Left colon (tissue), 2 donors: ENCODE measurements at regions not wholly inside any gene's neighbourhood (a gene's known extent, or its start where the extent isn't known, plus 50 kb on each side); places are given as distances from the start of the nearest gene placed in this dataset.
"Not testable (repeated sequence)": the region's sequence is repeated elsewhere in the genome, so short reads cannot be mapped to it uniquely, and the experiment has no call there.

ENCODE experiments used
- ATAC-seq: fragments of 200-7000 bp; cut with Tn5 transposase; one replicate; pipeline ENCODE4 v1.9.1; 2020; ENCODE audit warnings: mild to moderate bottlenecking, moderate library complexity
- DNase-seq, 2 donors: peaks; one replicate each; pipeline ENCODE4 v3.0.0-alpha.2; 2020
- intact Hi-C, 2 donors: fragments of 100-400 bp; cut with DNase I in 1 of 2; cut with micrococcal nuclease in 1 of 2; formaldehyde crosslinking; loops; one replicate each; pipeline versions ENCODE4 v1.11.2 to v1.14.0; 2022; cut with DNase I, micrococcal nuclease
- donor health status: DM: no; HTN: no; CAD: no.
- donor health status: DM: yes; HTN: yes; CAD: no.

DNA sequence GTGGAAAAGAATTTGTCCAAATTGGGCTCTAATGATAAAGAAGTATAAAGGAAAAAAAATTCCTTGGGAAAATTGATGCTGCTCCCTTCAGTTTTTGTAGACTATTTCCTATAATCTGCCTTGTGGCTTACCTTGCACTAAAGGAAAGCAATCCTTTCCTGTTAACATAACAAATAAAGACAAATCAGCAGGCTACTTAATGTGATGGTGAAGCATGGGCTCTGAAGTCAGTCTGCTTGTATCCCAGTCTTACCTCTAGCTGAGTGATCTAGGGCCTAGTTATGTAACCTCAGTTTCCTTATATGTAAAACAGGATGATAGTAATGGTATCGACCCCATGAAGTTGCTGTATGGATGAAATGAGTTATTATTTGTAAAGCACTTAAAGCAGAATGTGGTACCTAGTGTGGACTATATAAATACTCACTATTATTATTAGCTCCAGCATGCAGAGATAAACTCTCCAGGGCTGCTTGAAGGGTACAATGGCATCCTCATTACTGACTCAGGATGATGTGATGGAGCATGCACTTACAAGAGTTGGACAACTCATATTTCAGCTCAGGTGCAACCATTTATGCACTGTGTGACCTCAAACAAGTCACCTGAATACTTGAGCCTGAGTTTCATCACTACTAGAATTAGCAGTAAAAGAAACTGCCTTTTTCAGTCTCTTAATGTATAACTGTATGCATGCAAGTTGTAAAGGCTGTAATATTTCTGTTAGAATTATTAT, 156.1 kb downstream of the DKK1 start:
- DNase-seq, result no peak
- intact Hi-C loops, result no loop called here
- no peak for ATAC-seq

DNA sequence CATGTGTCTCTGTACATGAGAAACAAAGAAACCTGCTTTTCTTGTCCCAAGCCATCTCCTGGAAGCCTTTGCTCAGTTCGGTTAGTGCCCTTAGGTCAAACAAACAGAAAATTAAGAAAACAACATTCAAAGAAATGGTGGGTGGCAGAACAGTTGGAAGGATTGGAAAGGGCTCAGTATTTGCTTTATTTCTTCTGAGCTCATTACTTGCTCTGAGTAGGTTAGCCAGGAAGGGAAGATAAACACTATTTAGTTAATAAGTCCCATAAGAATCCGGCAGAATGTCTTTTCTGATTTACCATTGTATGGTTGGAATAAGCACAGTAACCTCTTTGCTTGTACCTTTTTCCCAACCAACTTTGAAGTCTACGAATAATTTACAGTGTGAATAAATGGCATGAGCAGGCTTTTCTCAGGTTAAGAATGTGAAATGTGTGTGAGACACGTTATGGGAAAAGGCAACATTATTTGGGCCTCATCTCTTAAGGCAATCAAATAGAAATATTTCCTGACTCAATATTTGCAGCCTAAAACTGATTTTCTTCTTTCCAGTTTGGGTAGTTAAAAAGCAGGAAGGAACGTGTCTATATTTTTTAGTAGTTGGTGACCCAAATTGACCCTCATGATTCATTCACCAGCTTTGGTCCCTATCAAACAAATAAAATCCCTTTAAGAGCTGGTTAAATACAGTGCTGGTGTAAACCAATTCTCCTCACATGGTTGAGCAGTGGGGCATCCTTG, 158.5 kb downstream of the DKK1 start:
- DNase-seq (no peak), ATAC-seq (no peak)
- intact Hi-C loops, result no loop called here

DNA sequence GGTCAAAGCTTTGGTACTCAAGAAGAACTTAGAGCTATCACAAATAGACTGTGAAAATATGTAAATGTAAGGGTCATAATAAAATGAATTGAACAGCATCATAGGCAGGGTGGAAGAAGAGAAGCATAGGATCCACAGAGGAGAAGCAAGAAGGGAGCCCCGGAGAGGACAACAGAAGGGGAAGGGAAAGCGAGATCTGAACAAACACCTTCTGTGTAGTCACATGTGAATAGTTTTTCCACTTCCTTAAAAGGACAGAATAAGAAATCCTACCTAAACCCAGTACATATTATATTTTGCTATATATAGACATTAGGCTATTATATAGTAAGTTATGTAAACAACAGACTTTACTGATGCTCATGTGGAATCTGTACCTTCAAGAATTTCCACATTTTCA, 160.2 kb downstream of the DKK1 start:
- ATAC-seq (no peak), DNase-seq (no peak)
- intact Hi-C loops, result no loop called here

DNA sequence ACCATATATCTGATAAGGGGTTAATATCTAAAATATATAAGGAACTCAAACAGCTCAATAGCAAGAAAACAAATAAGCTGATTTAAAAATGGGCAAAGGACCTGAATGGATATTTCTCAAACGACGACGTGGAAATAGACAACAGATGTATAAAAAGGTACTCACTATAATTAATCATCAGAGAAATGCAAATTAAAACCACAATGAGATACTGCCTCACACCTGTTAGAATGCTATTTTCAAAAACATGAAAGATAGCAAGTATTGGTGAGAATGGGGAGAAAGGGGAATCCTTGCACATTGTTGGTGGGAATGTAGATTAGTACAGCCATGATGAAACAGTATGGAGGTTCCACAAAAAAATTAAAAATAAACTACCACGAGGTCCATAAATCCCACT, 163.2 kb downstream of the DKK1 start:
- intact Hi-C loops, result no loop called here
- ATAC-seq, result no peak

DNA sequence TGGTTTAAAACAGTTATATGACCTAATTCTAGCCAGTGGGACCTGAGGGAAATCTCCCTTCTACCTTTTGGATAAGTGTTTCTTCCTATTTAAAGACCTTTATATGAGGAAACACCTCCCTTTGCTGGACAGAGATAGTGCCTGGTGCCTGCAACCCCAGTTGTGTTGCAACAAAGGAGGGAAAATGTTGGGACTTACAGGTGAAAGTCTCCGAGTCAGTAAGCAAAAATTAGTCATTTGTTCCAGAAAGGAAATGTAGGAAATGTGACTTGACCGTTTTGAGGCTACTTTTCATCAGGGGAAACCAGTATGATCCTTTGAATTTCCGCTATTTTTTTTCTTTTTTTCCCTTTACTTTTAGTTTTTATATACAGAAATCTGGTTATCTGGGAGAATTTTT, 165.5 kb downstream of the DKK1 start:
- ATAC-seq (no peak), DNase-seq (no peak)
- intact Hi-C loops, result no loop called here

More for the DNA sequence above, 163.2 kb downstream of the DKK1 start:
- DNase-seq, result no peak

DNA sequence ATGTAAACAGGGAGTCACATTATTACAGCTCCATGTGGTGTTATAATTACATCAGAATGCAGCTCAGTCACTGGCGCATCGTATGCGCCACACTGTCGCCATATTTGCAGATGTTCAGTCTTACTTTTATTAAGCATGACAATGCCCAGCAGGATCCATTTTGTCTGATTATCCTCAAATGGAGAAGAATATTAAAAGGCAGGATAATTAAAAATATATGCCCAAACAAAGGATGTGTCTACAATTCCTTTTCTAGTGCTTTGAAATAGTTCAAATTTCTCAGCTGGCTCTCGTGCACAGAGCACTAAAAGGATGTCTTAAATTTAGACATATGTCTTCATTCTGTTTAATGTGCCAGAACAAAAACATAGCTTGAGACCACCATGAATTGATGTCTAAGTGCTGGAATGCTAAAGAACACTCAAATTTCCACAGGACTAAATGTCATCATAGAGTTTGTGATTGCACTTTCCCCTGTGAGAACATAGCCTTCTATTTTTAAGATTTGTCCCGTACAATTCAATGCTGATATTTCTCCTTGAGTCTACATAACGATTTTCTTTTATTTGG, 168.0 kb downstream of the DKK1 start:
- intact Hi-C loops, result loop anchor here in 1 of 2 donors (10.0 kb wide), 1 partner anchor 177 kb away; no protein-coding TSS in a partner anchor
- ATAC-seq (no peak), DNase-seq (no peak)

DNA sequence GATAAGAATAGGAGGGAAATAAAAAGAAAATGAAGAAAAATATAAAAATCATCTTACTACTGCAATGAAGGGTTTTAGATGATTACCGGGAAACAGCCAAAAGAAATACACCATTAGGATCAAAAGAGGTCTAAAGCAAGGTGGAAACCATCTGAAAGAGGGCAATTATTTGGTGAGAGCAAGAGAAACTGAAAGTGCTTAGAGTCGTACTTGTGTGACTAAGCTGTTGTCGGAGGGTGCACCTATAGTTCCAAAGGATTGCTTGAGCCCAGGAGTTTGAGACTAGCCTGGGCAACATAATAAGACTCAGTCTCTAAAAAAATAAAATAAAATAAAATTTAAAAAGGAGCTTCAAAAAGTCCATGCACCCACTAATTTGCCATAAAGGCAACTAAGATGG, 169.5 kb downstream of the DKK1 start:
- no peak for ATAC-seq
- intact Hi-C loops, result loop anchor here in 1 of 2 donors (10.0 kb wide), 1 partner anchor 179 kb away; no protein-coding TSS in a partner anchor
- DNase-seq, result no peak

DNA sequence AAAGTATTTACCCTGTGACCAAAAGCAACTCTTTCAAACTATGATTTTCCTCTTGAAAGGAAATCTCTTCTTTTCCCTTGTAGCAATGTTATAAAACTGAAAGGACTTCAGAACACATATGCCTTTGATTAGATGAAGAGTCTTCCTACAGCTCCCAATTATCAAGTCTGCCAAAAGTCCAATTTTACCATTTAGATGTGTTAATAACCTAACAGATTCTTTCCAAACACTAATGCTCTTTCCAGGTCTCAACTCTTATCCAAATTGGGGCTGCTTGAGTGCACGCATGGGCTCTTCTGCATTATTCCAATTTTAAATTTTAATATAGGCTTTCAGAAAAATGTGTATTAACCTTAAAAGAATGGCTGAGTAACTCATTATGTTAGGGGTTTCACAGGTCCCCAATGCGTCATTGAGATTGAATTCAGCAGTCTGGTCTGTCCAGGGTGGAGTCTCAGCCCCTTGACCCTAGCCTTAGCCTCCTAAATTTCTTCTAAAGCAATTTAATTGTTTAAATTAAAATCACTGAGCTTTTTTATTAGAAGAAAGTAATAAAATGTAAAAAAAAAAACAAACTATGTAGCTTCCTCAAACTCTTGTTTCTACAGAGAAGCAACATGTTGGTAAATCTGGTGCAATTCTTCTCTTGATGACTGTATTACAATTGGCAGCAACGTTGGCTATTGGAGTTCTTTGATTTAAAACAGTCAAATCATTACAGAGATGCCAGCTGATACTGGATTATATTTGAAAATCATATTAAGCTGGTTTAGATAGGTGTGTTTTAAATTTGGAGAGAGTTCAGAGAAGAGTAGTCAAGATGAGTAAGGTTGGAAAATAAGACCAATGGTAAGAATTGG, 170.4 kb downstream of the DKK1 start:
- intact Hi-C loops, result loop anchor here in 1 of 2 donors (10.0 kb wide), 1 partner anchor 180 kb away; no protein-coding TSS in a partner anchor
- no peak for DNase-seq
- ATAC-seq, result no peak

DNA sequence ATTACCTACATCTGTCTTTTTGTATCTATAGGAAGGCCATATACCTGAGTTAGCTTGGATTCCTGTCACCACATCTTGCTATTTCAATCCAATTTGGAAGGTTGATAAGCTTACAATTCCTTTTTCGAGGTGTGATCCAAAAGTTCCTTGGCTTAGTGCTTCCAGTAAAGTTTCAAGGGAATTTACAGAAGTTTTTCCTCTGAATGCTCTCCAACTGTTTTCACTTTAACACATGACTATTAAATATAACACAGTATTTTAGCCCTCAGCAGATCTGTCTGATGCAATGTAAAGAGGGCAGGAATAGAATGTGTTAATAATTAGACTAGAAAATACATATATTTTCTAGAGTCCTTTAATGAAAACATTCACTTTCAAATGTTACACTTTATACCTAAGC, 171.4 kb downstream of the DKK1 start:
- DNase-seq (no peak), ATAC-seq (no peak)
- intact Hi-C loops, result loop anchor here in 1 of 2 donors (10.0 kb wide), 1 partner anchor 181 kb away; no protein-coding TSS in a partner anchor

DNA sequence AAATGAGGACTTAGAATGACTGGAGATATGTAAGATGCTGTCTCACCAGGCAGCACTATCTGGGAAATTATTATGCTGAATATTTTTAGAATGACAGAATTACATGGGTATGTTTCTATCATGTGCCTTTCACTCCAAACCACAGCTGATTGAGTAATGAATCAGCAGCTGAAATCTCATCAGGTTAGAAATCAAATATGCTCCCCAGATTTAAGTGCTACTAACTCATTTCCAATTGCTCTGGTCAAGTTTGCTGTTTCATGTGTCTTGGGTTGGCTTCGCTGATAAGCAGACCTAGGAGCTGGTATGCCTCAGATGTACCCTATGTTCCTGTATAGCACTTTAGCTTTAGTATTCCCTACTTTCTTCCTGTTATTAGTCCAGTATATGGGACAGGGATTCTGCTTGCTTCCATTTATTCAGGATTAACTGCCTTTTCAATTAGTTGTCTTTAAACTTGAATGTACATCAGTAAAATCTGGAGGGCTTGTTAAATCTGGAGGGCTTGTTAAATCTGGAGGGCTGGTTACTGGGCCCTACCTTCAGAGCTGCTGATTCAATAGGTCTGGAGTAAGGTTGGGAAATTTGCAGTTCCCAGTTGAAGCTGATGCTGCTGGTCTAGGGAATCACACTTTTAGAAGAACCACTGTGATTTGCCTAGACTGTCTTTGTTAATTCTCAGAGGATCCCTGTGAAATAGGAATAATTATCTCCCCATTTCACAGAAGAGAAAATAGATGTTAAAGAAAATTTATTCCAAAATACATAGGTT, 172.9 kb downstream of the DKK1 start:
- ATAC-seq (no peak), DNase-seq (no peak)
- intact Hi-C loops, result loop anchor here in 1 of 2 donors (10.0 kb wide), 1 partner anchor 182 kb away; no protein-coding TSS in a partner anchor

DNA sequence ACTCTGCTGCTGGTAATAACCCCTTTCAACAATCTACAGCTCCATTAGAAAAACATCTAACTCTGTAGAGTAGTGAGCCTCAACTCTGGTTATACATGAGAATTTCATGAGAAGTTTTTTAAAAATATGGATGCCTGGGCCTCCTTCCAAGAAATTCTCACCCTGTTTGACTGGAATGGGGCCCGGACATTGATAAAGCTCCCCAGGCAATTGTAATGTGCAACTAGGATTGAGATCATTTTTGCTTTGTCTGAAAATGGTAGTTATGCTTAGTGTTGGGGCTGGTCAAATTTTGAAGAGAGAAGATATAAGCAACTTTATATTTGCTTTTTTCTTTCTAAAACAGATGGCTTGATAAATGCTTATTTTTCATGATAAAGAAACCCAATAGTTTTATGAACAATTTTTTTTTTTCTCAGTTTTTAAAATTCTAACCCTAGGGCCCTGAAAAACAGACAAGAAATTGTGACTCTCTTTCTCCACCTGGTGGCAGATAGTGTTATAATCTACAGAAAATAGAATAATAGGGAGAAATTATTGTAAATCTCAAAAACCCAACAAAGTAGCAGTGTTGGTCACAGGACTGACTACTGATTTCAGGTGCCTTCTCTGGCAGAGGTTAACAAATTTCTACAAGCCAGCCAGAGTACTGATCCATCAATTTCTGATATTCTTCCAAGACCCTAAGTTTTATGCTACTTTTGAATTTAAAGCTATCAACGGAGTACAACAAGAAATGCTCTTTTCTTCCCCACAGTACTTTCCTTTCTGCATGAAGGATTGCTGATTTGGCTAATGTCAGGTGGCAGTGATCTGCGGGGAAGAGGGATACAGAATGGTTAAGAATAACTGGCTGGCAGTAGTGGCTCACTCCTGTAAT, 174.8 kb downstream of the DKK1 start:
- no peak for ATAC-seq
- intact Hi-C loops, result loop anchor here in 1 of 2 donors (10.0 kb wide), 1 partner anchor 184 kb away; no protein-coding TSS in a partner anchor
- DNase-seq, result no peak

DNA sequence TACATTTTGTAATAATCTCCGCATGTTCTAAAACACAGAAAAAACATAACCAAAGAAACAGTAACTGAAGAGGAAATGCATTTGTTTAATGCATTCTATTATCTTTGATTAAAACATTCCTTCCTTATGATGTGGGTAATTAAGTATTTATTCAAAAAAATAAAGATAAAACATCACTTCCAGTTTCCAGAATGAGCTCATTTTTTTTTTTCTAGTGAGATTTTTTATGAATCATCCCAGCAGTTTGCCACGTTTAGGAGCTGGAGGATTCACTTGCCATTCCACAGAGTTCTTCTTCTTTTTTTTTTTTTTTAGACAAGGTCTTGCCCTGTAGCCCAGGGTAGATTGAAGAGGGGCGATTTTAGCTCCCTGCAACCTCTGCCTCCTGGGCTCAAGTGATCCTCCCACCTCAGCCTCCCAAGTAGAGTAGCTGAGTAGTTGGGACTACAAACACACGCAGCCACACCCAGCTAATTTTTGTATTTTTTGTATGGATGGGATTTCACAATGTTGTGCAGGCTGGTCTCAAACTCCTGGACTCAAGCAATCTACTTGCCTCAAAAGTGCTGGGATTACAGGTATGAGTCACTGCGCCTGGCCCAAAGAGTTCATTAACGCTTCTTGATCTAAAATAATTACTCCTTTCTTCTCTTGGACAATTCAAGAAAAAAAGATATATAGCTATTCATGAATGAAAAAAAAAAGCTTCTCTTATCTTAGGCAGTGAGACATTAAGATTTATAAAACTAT, 177.3 kb downstream of the DKK1 start:
- no peak for DNase-seq
- no peak for ATAC-seq
- intact Hi-C loops, result no loop called here

DNA sequence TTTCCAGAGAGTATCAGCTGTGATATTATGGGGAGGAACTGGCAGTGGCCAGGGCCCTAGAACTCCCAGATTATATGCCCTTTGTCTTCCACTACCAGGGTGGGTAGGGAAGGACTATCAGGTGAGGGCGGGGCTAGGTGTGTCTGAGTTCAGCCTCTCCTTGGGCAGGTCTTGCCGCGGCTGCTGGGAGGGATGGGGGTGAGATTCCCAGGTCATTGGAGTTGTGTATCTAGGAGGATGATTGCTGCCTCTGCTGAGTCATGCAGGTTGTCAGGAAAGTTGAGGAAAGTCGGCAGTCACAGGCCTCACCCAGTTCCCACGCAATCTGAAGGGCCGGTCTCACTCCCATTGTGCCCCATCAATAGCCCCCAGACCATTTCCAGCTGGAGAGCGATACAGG, 185.2 kb downstream of the DKK1 start:
- DNase-seq, result peak in 1 of 2 donors; percentile 7
- ATAC-seq, result no peak
- intact Hi-C loops, result no loop called here

DNA sequence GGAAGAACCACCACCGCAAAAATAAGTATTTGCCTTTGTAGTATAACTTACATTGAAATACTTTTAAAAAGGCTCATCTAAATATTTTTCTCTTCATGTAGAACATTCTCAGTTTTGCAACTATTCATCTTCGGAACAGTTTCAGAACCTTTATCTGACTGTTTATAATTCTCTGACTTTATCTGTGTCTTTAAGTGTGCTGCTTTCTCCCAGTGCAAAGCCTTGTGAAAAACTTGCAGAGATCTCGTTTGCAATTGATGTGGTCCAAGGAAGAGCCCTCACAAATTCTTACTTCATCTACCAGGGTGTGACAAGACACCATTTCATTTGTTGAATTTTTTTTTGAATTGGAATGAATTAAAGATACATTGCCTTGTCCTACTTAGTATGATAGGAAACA, 186.4 kb downstream of the DKK1 start:
- intact Hi-C loops, result no loop called here
- DNase-seq (no peak), ATAC-seq (no peak)

DNA sequence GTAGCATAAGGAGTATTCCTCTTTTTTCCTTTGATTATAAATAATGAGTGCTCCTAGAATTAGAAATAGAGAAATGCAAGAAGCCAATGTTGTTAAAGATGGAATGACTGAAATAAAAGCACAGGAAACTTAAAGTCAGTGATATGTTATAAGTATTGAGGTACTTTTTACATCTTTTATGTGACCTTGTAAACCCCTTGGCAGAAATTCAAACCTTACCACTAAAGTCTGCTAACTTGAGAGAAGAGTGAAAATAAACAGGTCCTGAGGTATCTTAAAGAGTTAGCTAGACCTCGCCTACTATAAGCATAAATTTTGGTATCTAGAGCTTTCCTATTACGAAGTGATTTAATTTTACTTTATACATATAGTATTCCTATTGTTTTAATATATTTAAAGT, 188.2 kb downstream of the DKK1 start:
- intact Hi-C loops, result no loop called here
- no peak for ATAC-seq

DNA sequence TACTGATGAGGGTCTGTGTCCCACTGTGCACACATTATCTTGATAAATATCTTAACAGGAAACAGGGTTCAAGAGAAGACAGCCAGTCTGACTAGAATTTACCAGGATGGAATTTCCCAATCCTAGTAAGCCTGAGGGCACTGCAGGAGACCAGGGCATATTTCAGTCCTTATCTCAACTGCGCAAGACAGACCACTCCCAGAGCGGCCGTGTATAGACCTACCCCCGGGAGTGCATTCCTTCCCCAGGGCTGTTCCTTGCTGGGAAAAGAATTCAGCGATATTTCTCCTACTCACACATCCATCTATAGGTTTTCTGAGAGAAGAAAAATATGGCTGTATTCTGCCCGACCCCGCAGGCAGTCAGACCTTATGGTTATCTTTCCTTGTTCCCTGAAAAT, 191.3 kb downstream of the DKK1 start:
- ATAC-seq, DNase-seq, intact Hi-C loops: not testable (repeated sequence)

More for the DNA sequence above, 188.2 kb downstream of the DKK1 start:
- DNase-seq, result no peak
